ENCODE measurements at regions not wholly inside any gene's neighbourhood (a gene's known extent, or its start where the extent isn't known, plus 50 kb on each side); places are given as distances from the start of the nearest gene placed in this dataset.

DNA sequence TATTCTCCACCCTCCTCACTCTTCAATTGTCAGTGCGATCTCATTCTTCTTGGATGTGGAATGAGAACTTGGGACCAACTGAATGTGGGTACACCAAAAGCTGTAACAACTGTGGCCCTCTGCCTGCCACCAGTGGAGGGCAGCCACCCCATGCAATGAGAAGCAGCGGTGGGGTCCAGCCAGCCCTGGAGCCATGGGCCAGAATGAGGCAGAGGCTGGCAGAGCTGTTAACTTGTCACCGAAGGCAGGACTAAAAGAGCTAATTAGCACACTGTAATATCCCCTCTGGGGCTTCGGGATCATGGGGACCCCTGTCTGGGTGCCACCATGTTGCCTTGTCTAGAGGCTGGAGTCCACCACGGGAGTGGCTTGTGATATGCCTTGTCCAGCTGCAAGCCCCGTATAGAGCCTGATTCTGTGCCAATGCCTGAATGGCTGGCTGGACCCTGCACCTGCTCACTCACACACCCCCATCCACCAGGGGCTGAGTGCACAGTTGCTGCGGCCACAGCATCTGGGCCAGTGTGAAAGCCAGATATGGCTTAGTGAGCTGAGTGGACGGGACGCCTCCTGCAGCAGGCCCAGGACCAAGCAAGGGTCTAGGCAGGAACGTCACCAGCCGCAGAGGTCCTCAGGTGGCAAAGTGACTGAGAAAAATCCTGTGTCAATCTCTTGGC is 680.5 kb downstream of the DSC3 start:
- H3K27me3 ChIP-seq (ENCODE audit: insufficient read depth, low read depth): no peaks in the 10 kb centered on the region
- TF ChIP-seq, protein P1, sequence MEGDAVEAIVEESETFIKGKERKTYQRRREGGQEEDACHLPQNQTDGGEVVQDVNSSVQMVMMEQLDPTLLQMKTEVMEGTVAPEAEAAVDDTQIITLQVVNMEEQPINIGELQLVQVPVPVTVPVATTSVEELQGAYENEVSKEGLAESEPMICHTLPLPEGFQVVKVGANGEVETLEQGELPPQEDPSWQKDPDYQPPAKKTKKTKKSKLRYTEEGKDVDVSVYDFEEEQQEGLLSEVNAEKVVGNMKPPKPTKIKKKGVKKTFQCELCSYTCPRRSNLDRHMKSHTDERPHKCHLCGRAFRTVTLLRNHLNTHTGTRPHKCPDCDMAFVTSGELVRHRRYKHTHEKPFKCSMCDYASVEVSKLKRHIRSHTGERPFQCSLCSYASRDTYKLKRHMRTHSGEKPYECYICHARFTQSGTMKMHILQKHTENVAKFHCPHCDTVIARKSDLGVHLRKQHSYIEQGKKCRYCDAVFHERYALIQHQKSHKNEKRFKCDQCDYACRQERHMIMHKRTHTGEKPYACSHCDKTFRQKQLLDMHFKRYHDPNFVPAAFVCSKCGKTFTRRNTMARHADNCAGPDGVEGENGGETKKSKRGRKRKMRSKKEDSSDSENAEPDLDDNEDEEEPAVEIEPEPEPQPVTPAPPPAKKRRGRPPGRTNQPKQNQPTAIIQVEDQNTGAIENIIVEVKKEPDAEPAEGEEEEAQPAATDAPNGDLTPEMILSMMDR (conservative IDR thresholded peaks at IDR 0.05; ENCODE audit: low read depth, low read length): no peak

DNA sequence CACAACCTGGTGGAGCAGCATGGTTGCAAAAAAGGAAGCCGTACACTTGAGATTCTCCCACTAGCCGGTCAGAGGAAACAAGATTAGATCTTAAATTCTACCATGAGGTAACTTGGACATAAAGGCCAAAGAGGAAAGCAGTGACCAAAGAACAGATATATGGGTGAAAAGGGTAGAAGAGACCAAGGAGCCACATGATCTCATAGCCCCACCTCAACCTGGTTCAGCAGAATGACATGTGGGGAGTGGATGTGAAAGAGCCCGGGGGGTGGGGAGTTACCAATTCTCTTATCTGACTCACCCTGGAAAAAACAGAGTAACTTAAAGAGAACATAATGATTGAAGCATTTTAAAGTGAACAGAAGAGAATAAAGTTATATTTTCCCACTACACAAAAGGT is 683.0 kb downstream of the DSC3 start:
- Histone ChIP-seq H3K4me2 (no peak overlapping the region), H3K4me1 (ENCODE audit: low read depth, poor library complexity, severe bottlenecking) (no peaks in the 10 kb centered on the region), H2AFZ (ENCODE audit: low read depth) (no peak overlapping the region), H3K27me3 (ENCODE audit: insufficient read depth, low read depth) (no peaks in the 10 kb centered on the region), H3K79me2 (ENCODE audit: insufficient read depth, low read depth) (no peaks in the 10 kb centered on the region), H4K20me1 (ENCODE audit: insufficient read depth) (no peaks in the 10 kb centered on the region), H3K9ac (no peak overlapping the region), H3K27ac (no peak overlapping the region), H3K36me3 (ENCODE audit: insufficient read depth) (no peaks in the 10 kb centered on the region), H3K4me3 (IDR thresholded peaks at IDR 0.05; ENCODE audit: insufficient read depth, low read depth, low read length) (no peak overlapping the region)
- TF ChIP-seq, protein P1 (conservative IDR thresholded peaks at IDR 0.05; ENCODE audit: low read depth, low read length): no peak

More for the DNA sequence above, 680.5 kb downstream of the DSC3 start:
- Histone ChIP-seq H4K20me1 (ENCODE audit: insufficient read depth) (no peaks in the 10 kb centered on the region), H2AFZ (ENCODE audit: low read depth) (no peak overlapping the region), H3K9ac (no peak overlapping the region), H3K4me1 (ENCODE audit: low read depth, poor library complexity, severe bottlenecking) (no peaks in the 10 kb centered on the region), H3K36me3 (ENCODE audit: insufficient read depth) (no peaks in the 10 kb centered on the region), H3K79me2 (ENCODE audit: insufficient read depth, low read depth) (no peaks in the 10 kb centered on the region), H3K4me3 (IDR thresholded peaks at IDR 0.05; ENCODE audit: insufficient read depth, low read depth, low read length) (no peak overlapping the region), H3K27ac (no peak overlapping the region), H3K4me2 (no peak overlapping the region)

DNA sequence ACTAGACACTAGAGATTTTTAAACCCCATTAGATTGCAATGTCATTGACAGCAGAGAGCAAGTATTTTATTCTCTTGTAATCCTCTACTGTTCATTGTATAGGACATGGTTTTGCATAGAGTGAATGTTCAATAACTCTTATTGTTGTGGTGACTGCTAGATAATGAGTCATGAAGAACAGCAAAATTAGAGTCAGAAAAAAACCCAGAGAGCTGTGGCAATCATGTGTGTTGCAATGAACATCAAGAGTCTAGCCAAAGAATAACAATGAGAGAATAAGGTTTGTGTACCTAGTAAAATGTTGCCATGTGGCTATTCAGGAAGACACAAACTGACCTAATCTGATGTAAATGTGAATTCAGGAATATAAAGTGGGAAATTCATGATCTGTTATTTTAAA is 684.0 kb downstream of the DSC3 start:
- no peak overlapping the region for H3K9ac ChIP-seq
- H4K20me1 ChIP-seq (ENCODE audit: insufficient read depth): no peaks in the 10 kb centered on the region
- no peaks in the 10 kb centered on the region for H3K79me2 ChIP-seq (ENCODE audit: insufficient read depth, low read depth)
- H3K27me3 ChIP-seq (ENCODE audit: insufficient read depth, low read depth): no peaks in the 10 kb centered on the region
- H3K4me1 ChIP-seq (ENCODE audit: low read depth, poor library complexity, severe bottlenecking): no peaks in the 10 kb centered on the region
- TF ChIP-seq, protein P1 (conservative IDR thresholded peaks at IDR 0.05; ENCODE audit: low read depth, low read length): no peak
- no peak overlapping the region for H3K4me2 ChIP-seq
- H3K4me3 ChIP-seq (IDR thresholded peaks at IDR 0.05; ENCODE audit: insufficient read depth, low read depth, low read length): no peak overlapping the region
- no peaks in the 10 kb centered on the region for H3K36me3 ChIP-seq (ENCODE audit: insufficient read depth)
- H2AFZ ChIP-seq (ENCODE audit: low read depth): no peak overlapping the region
- H3K27ac ChIP-seq: no peak overlapping the region

DNA sequence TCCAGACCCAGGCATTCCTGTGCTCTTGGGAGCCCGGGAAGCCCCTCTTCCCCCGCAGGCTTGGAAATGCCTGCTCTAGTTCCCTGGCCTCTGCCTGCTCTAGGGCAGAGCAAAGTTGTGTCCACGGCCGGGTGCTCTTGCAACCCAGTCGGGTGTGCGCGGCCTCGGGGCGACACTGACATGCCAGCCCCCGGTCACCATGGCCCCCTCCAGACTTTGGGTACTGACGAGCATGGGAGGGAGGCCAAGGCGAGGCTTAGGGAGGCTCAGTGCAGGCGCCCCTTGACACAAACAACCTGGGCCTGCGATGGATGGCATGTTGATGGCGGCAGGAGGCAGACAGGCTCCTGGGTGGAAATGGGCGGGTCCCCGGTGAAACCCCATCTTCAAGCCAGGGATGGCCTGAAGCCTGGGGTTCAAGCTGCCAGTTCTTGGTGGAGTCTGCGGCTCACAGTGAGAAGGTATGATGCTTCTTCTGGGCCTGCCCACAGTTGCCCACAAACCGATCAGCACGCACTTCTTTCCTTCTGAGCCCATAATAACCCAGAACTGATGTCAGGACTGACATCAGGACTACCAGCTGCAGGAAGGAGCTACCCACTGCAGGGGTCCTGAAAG is 689.9 kb downstream of the DSC3 start:
- H3K9ac ChIP-seq: no peak overlapping the region
- no peaks in the 10 kb centered on the region for H4K20me1 ChIP-seq (ENCODE audit: insufficient read depth)
- H3K36me3 ChIP-seq (ENCODE audit: insufficient read depth): no peaks in the 10 kb centered on the region
- H3K27ac ChIP-seq: no peak overlapping the region
- H3K4me3 ChIP-seq (IDR thresholded peaks at IDR 0.05; ENCODE audit: insufficient read depth, low read depth, low read length): no peak overlapping the region
- H3K4me1 ChIP-seq (ENCODE audit: low read depth, poor library complexity, severe bottlenecking): no peaks in the 10 kb centered on the region
- no peaks in the 10 kb centered on the region for H3K79me2 ChIP-seq (ENCODE audit: insufficient read depth, low read depth)
- H2AFZ ChIP-seq (ENCODE audit: low read depth): no peak overlapping the region
- no peak overlapping the region for H3K4me2 ChIP-seq
- TF ChIP-seq, protein P1 (conservative IDR thresholded peaks at IDR 0.05; ENCODE audit: low read depth, low read length): no peak
- no peaks in the 10 kb centered on the region for H3K27me3 ChIP-seq (ENCODE audit: insufficient read depth, low read depth)
